HG03108 (cell line): ENCODE measurements at regions not wholly inside any gene's neighbourhood (a gene's known extent, or its start where the extent isn't known, plus 50 kb on each side); places are given as distances from the start of the nearest gene placed in this dataset.

Source experiments
- ATAC-seq: cut with Tn5 transposase; IDR thresholded peaks from one replicate; pipeline ENCODE4 v1.9.1; 2021; ENCODE audit warnings: moderate library complexity; ENCODE audit not compliant: unreplicated experiment

- no peak for ATAC-seq
These were observed 290.5 kb downstream of the SHOX2 start for GRCh38 chr3:157815739-157816138.

- ATAC-seq = no peak
These were observed 295.1 kb downstream of the SHOX2 start for GRCh38 chr3:157810924-157811718.

- ATAC-seq = no peak
These were observed 298.9 kb downstream of the SHOX2 start for GRCh38 chr3:157807280-157807679.

GRCh38 chr3:157805538-157805937, 300.7 kb downstream of the SHOX2 start:
- no peak for ATAC-seq

GRCh38 chr3:157794771-157795170, 291.6 kb upstream of the VEPH1 start:
- no peak for ATAC-seq

- ATAC-seq = no peak
These were observed 290.5 kb upstream of the VEPH1 start for GRCh38 chr3:157793745-157794144.

- no peak for ATAC-seq
These were observed 285.9 kb upstream of the VEPH1 start for GRCh38 chr3:157789162-157789561.

GRCh38 chr3:157786618-157787017, 283.4 kb upstream of the VEPH1 start:
- no peak for ATAC-seq

- no peak for ATAC-seq
These were observed 283.0 kb upstream of the VEPH1 start for GRCh38 chr3:157786211-157786610.

- ATAC-seq = no peak
These were observed 282.0 kb upstream of the VEPH1 start for GRCh38 chr3:157785102-157785826.

GRCh38 chr3:157782236-157782635, 279.0 kb upstream of the VEPH1 start:
- no peak for ATAC-seq

- ATAC-seq = no peak
These were observed 273.6 kb upstream of the VEPH1 start for GRCh38 chr3:157776861-157777260.

- no peak for ATAC-seq
These were observed 272.2 kb upstream of the VEPH1 start for GRCh38 chr3:157775446-157775845.

GRCh38 chr3:157769378-157769777, 266.2 kb upstream of the VEPH1 start:
- ATAC-seq = no peak

- no peak for ATAC-seq
These were observed 264.4 kb upstream of the VEPH1 start for GRCh38 chr3:157767607-157768006.

GRCh38 chr3:157763644-157764043, 260.4 kb upstream of the VEPH1 start:
- ATAC-seq = no peak

GRCh38 chr3:157759311-157759710, 256.1 kb upstream of the VEPH1 start:
- no peak for ATAC-seq

GRCh38 chr3:157755233-157755632, 252.0 kb upstream of the VEPH1 start:
- ATAC-seq = no peak

GRCh38 chr3:157754451-157754850, 251.2 kb upstream of the VEPH1 start:
- no peak for ATAC-seq

GRCh38 chr3:157753787-157754136, 250.5 kb upstream of the VEPH1 start:
- ATAC-seq = no peak

GRCh38 chr3:157752956-157753786, 250.0 kb upstream of the VEPH1 start:
- ATAC-seq = no peak

GRCh38 chr3:157752554-157752953, 249.3 kb upstream of the VEPH1 start:
- no peak for ATAC-seq
